ENCODE measurements at regions not wholly inside any gene's neighbourhood (a gene's known extent, or its start where the extent isn't known, plus 50 kb on each side); places are given as distances from the start of the nearest gene placed in this dataset.

DNA sequence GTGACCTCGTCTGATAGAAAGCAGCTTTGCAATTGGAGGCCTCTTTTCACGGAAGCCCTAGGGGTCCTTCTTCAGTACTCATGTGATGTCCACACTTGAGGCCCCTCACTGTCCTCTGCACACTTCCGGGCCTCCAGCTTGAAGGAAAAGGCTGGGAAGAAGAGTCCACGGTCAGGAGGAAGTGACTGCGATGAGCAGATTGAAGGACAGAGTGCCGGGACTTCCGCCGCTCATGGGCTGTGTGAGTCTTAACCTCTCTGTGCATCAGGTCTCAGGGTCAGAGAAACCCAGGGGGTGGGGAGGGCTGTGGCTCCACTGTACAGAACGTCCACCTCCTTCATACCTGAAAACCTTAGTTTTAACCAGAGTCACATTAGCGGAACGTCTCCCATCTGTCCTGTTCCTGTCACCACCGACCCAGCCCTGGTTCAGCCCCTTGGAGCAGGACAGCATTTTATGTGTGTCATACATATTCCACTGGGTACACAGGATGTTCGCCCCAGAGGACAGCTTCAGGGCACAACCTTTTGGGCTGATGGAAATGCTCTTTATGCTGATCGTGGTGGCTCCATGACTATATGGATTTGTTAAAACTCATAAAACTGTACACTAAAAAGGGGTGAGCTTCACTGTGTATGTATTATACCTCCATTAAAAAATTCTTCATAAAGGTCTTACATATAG is 51.0 kb upstream of the SORCS2 start:
- Histone ChIP-seq H3K27ac (no peak overlapping the region), H3K27me3 (ENCODE audit: insufficient read depth, low read depth, severe bottlenecking) (no peaks in the 10 kb centered on the region), H3K36me3 (no peaks in the 10 kb centered on the region), H3K4me3 (ENCODE audit: low read depth, low read length) (no peak overlapping the region), H3K9me3 (ENCODE audit: severe bottlenecking) (no peaks in the 10 kb centered on the region)
- no peak for DNase-seq
- TF ChIP-seq CTCF (IDR thresholded peaks at IDR 0.05; ENCODE audit: low read depth, low read length), result no peak

GRCh38 chr4:7140692-7141069 is 51.7 kb upstream of the SORCS2 start:
- DNase-seq, result no peak
- Histone ChIP-seq H3K36me3 (no peaks in the 10 kb centered on the region), H3K4me3 (ENCODE audit: low read depth, low read length) (no peak overlapping the region), H3K9me3 (ENCODE audit: severe bottlenecking) (no peaks in the 10 kb centered on the region), H3K27me3 (ENCODE audit: insufficient read depth, low read depth, severe bottlenecking) (no peaks in the 10 kb centered on the region), H3K27ac (no peak overlapping the region)
- no peak for TF ChIP-seq CTCF (IDR thresholded peaks at IDR 0.05; ENCODE audit: low read depth, low read length)

DNA sequence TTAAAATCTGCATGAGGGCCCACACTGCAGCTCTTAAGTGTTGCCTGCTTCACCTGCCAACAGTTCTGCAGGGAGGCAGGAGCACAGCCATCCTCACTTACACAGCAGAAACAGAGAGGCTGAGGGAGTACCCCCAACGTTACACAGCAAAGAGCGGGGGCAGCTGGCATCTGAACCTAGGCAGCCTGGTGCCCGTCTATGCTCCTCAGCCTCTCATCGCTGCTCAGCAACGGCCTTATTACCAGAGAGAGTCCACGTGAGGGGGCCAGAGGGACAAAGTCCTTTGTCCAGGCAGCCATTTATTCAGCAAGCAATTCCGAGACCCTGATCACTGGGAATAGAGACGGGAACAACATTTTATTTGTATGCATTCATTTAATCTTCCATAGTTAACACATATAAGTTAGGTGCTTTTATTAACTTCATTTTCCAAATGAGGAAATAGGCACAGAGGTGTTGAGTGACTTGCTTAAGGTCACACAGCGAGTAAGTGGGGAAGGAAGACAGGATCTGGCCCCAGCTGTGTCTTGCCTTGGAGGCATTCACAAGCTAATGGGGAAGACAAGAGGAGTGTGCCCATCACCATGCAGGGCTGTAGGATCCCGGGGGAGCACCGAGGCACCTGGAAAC is 52.2 kb upstream of the SORCS2 start:
- Histone ChIP-seq H3K36me3 (no peaks in the 10 kb centered on the region), H3K9me3 (ENCODE audit: severe bottlenecking) (no peaks in the 10 kb centered on the region), H3K4me3 (ENCODE audit: low read depth, low read length) (no peak overlapping the region), H3K27ac (no peak overlapping the region), H3K27me3 (ENCODE audit: insufficient read depth, low read depth, severe bottlenecking) (no peaks in the 10 kb centered on the region)
- TF ChIP-seq CTCF (IDR thresholded peaks at IDR 0.05; ENCODE audit: low read depth, low read length), result no peak
- no peak for DNase-seq

- no peak for TF ChIP-seq CTCF (IDR thresholded peaks at IDR 0.05; ENCODE audit: low read depth, low read length)
- Histone ChIP-seq H3K4me3 (ENCODE audit: low read depth, low read length) (no peak overlapping the region), H3K9me3 (ENCODE audit: severe bottlenecking) (no peaks in the 10 kb centered on the region), H3K27ac (no peak overlapping the region), H3K27me3 (ENCODE audit: insufficient read depth, low read depth, severe bottlenecking) (no peaks in the 10 kb centered on the region), H3K36me3 (no peaks in the 10 kb centered on the region)
- DNase-seq, result no peak
Observed at GRCh38 chr4:7139167-7139982, 53.0 kb upstream of the SORCS2 start.

- no peak for TF ChIP-seq CTCF (IDR thresholded peaks at IDR 0.05; ENCODE audit: low read depth, low read length)
- H3K36me3 ChIP-seq, result no peaks in the 10 kb centered on the region
- no peak overlapping the region for H3K27ac ChIP-seq
- H3K27me3 ChIP-seq (ENCODE audit: insufficient read depth, low read depth, severe bottlenecking), result no peaks in the 10 kb centered on the region
- H3K9me3 ChIP-seq (ENCODE audit: severe bottlenecking), result no peaks in the 10 kb centered on the region
- no peak for DNase-seq
- no peak overlapping the region for H3K4me3 ChIP-seq (ENCODE audit: low read depth, low read length)
Observed at GRCh38 chr4:7138223-7139166, 53.8 kb upstream of the SORCS2 start.
